IMR-90 (cell line): ENCODE measurements at regions not wholly inside any gene's neighbourhood (a gene's known extent, or its start where the extent isn't known, plus 50 kb on each side); places are given as distances from the start of the nearest gene placed in this dataset.

Experiments used
- ATAC-seq: fragments of 200-7000 bp; cut with Tn5 transposase; 2 replicates; pipeline ENCODE4 v1.9.1; 2020; ENCODE audit warnings: low read depth, mild to moderate bottlenecking, moderate library complexity
- BruUV-seq: library from RNA; stranded (reverse); fragments of 400-500 nt; replicated peaks from 2 replicates; lab custom pipeline; 2021; lab: Mats Ljungman, UMichigan
- CTCF ChIA-PET: fragments of 300-600 bp; formaldehyde crosslinking; extraction: SDS; loops from one replicate; lab custom pipeline; 2021; ENCODE audit warnings: antibody characterized with exemption; lab: Yijun Ruan, JAX
- POLR2A ChIA-PET: fragments of 300-600 bp; sonication (Branson Sonifier 250); formaldehyde crosslinking; loops from one replicate; lab custom pipeline; 2022; ENCODE audit warnings: antibody characterized with exemption; ENCODE audit not compliant: unreplicated experiment; lab: Charles Lee
- DNase-seq: peaks from one replicate; pipeline ENCODE4 v3.0.0; 2013
- H2AFZ ChIP-seq: replicated peaks from 2 replicates; pipeline ENCODE3; 2013; ENCODE audit warnings: low read length, mild to moderate bottlenecking; ENCODE audit not compliant: poor library complexity
- H2AK5ac ChIP-seq: 2 replicates; pipeline ENCODE4 v1.6.1; 2013; ENCODE audit warnings: low read depth, low read length, inconsistent platforms
- H2AK9ac ChIP-seq: replicated peaks from 2 replicates; pipeline ENCODE3; 2013; ENCODE audit warnings: mild to moderate bottlenecking, low read depth, low read length, moderate library complexity; ENCODE audit not compliant: poor library complexity
- H2BK120ac ChIP-seq: 2 replicates; pipeline ENCODE4 v1.6.1; 2013; ENCODE audit warnings: low read depth, low read length, inconsistent platforms
- H2BK15ac ChIP-seq: 3 replicates; pipeline ENCODE4 v1.6.1; 2013; ENCODE audit warnings: low read depth, low read length, inconsistent platforms
- H2BK20ac ChIP-seq: 2 replicates; pipeline ENCODE4 v1.6.1; 2013; ENCODE audit warnings: low read depth, mild to moderate bottlenecking, inconsistent platforms, low read length, moderate library complexity
- H2BK5ac ChIP-seq: 2 replicates; pipeline ENCODE4 v1.6.1; 2013; ENCODE audit warnings: mild to moderate bottlenecking, low read depth, low read length, inconsistent platforms; ENCODE audit not compliant: poor library complexity, severe bottlenecking
- H3K14ac ChIP-seq: replicated peaks from 2 replicates; pipeline ENCODE4 v1.6.1; 2013; ENCODE audit warnings: low read depth, low read length, inconsistent platforms
- H3K18ac ChIP-seq: 2 replicates; pipeline ENCODE4 v1.6.1; 2013; ENCODE audit warnings: low read depth, low read length, control low read depth
- H3K23ac ChIP-seq: 2 replicates; pipeline ENCODE4 v1.6.1; 2013; ENCODE audit warnings: low read depth, low read length, inconsistent platforms
- H3K27ac ChIP-seq: 2 replicates; pipeline ENCODE4 v1.5.1; 2013; ENCODE audit warnings: mild to moderate bottlenecking, control low read depth, low read length; ENCODE audit not compliant: insufficient read depth
- H3K27me3 ChIP-seq: 2 replicates; pipeline ENCODE4 v1.6.1; 2013; ENCODE audit warnings: low read length; ENCODE audit not compliant: control insufficient read depth, insufficient read depth
- H3K36me3 ChIP-seq: 2 replicates; pipeline ENCODE4 v1.6.1; 2013; ENCODE audit warnings: low read length, mixed read lengths; ENCODE audit not compliant: control insufficient read depth, insufficient read depth
- H3K4ac ChIP-seq: 2 replicates; pipeline ENCODE4 v1.6.1; 2013; ENCODE audit warnings: low read depth, low read length, inconsistent platforms
- H3K4me1 ChIP-seq: 2 replicates; pipeline ENCODE4 v1.6.1; 2013; ENCODE audit warnings: low read length, mixed read lengths; ENCODE audit not compliant: control insufficient read depth, insufficient read depth
- H3K4me2 ChIP-seq: 2 replicates; pipeline ENCODE4 v1.6.1; 2013; ENCODE audit warnings: low read depth, mild to moderate bottlenecking, control low read depth, low read length, moderate library complexity
- H3K4me3 ChIP-seq: 2 replicates; pipeline ENCODE4 v1.5.1; 2013; ENCODE audit warnings: low read depth, mild to moderate bottlenecking, control low read depth, low read length, moderate library complexity; ENCODE audit not compliant: insufficient read depth
- H3K56ac ChIP-seq: 2 replicates; pipeline ENCODE4 v1.6.1; 2013; ENCODE audit warnings: low read length, inconsistent platforms; ENCODE audit not compliant: insufficient read depth; ENCODE audit errors: extremely low read depth
- H3K79me1 ChIP-seq, 2 experiments: 2 replicates each; pipeline ENCODE4 v1.6.1; 2013; ENCODE audit warnings: low read length in 2 of 2, inconsistent platforms in 1 of 2, low read depth in 1 of 2
- H3K9ac ChIP-seq: 2 replicates; pipeline ENCODE4 v1.6.1; 2013; ENCODE audit warnings: low read depth, low read length, control low read depth
- H3K9me1 ChIP-seq: 2 replicates; pipeline ENCODE4 v1.6.1; 2013; ENCODE audit warnings: low read length, inconsistent platforms; ENCODE audit not compliant: insufficient read depth
- H3K9me3 ChIP-seq: 2 replicates; pipeline ENCODE4 v1.6.1; 2013; ENCODE audit warnings: low read length; ENCODE audit not compliant: control insufficient read depth, insufficient read depth
- H4K20me1 ChIP-seq: 2 replicates; pipeline ENCODE4 v1.6.1; 2013; ENCODE audit warnings: low read length, inconsistent platforms; ENCODE audit not compliant: insufficient read depth
- H4K5ac ChIP-seq: 2 replicates; pipeline ENCODE4 v1.6.1; 2013; ENCODE audit warnings: mild to moderate bottlenecking, low read depth, low read length, control low read depth
- H4K8ac ChIP-seq, 2 experiments: 2 replicates each; pipeline ENCODE4 v1.6.1; 2013; ENCODE audit warnings: low read depth in 2 of 2, low read length in 2 of 2, control low read depth in 1 of 2, inconsistent platforms in 1 of 2
- H4K91ac ChIP-seq: 2 replicates; pipeline ENCODE4 v1.6.1; 2013; ENCODE audit warnings: low read depth, low read length, inconsistent platforms; ENCODE audit not compliant: insufficient read depth
- CTCF ChIP-seq: conservative IDR thresholded peaks from 2 replicates; pipeline ENCODE4 v1.5.1; 2012; ENCODE audit warnings: mild to moderate bottlenecking, low read depth, low read length, improper control_type of control experiment
- FOS ChIP-seq: fragments of 150-350 bp; IDR thresholded peaks from 2 replicates; pipeline ENCODE4 v1.6.1; 2016; ENCODE audit warnings: low read depth, low read length
- MAZ ChIP-seq: IDR thresholded peaks from 2 replicates; pipeline ENCODE4 v1.6.1; 2012; ENCODE audit warnings: low read depth, mild to moderate bottlenecking, low read length, improper control_type of control experiment, moderate library complexity, borderline replicate concordance
- RAD21 ChIP-seq: IDR thresholded peaks from 2 replicates; pipeline ENCODE4 v1.6.1; 2012; ENCODE audit warnings: low read length, improper control_type of control experiment
- WGBS, 2 experiments: methylation state at CpG; one replicate each; pipeline versions ENCODE4 v1.1.5 to v1.1.7; 2013; ENCODE audit warnings: missing lambda C conversion rate in 2 of 2; ENCODE audit not compliant: insufficient read length in 1 of 2; ENCODE audit errors: extremely low coverage in 2 of 2; 5-methylcytosine and 5-hydroxymethylcytosine counted together
- dilution Hi-C: fragments of 300-500 bp; cut with HindIII; formaldehyde crosslinking; loops from one replicate; pipeline ENCODE4 v1.14.3; 2018; ENCODE audit warnings: low sequenced_read_pairs; ENCODE audit not compliant: unreplicated experiment
- in situ Hi-C: fragments of 300-500 bp; cut with MboI; formaldehyde crosslinking; loops from 3 replicates; pipeline ENCODE4 v1.14.3; 2019; ENCODE audit warnings: low sequenced_read_pairs, inconsistent platforms, mixed read lengths
- intact Hi-C: fragments of 100-400 bp; cut with micrococcal nuclease; formaldehyde crosslinking; loops from 2 replicates; pipeline ENCODE4 v1.10.0; 2022

DNA sequence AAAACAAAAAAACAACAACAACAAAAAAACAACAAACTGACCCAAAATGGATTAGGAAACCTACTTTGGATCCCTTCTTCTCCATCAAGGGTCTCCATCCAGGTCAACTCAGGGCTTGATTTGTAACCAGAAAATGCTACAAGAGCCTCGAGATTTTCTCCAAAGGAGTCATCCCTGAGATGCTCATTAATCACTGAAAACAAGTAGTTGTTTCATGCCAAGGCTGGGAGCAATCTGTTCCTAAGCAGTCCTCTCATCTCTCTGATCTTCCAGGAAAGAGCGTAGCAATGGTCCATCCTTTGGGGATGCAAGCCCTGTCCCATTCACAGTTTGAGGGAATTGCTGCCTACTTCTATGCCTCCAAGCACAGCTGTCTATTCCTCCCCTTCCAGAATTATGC, 203.0 kb upstream of the MAP3K1 start:
- peaks cover 18% of the 10 kb centered on the region for H3K4me1 ChIP-seq
- 0 out of 2 replicates have a peak overlapping the region, but pooled peaks have one; percentile 33 for H3K4ac ChIP-seq
- H3K27ac ChIP-seq = no peak overlapping the region
- H3K36me3 ChIP-seq = no peaks in the 10 kb centered on the region
- peak overlapping the region; percentile 32 for H2BK120ac ChIP-seq
- H4K20me1 ChIP-seq = no peaks in the 10 kb centered on the region
- no peak overlapping the region for H4K8ac ChIP-seq
- no peak overlapping the region for H2AK9ac ChIP-seq
- DNase-seq (peak; percentile 13), ATAC-seq (no peak)
- no peak overlapping the region for H3K9ac ChIP-seq
- peaks cover 2% of the 10 kb centered on the region for H3K9me3 ChIP-seq
- no peak overlapping the region for H3K23ac ChIP-seq
- H2BK20ac ChIP-seq = no peak overlapping the region
- peaks cover 16% of the 10 kb centered on the region for H3K9me1 ChIP-seq
- no peak overlapping the region for H3K14ac ChIP-seq
- H4K91ac ChIP-seq = no peak overlapping the region
- no peaks in the 10 kb centered on the region for H3K27me3 ChIP-seq
- 92% methylated on average over 2 of the region's 2 CpGs; no CpG with 5 or more reads in 1 of the 2 experiments for WGBS, 2 experiments
- no peak for TF ChIP-seq MAZ
- no peak for TF ChIP-seq RAD21
- no peak for TF ChIP-seq CTCF
- TF ChIP-seq FOS = no peak
- H3K4me2 ChIP-seq = no peak overlapping the region
- H4K5ac ChIP-seq = no peak overlapping the region
- no peak overlapping the region for H2BK5ac ChIP-seq
- H3K56ac ChIP-seq = no peak overlapping the region
- dilution Hi-C loops = no loop called here
- intact Hi-C loops = no loop called here
- peak overlapping the region; percentile 35; the same call in 1 of the 2 replicates for H2AK5ac ChIP-seq
- H2BK15ac ChIP-seq = no peak overlapping the region
- POLR2A ChIA-PET = no interaction called here
- peak overlapping the region; percentile 37 for H2AFZ ChIP-seq
- no peak overlapping the region for H3K18ac ChIP-seq
- CTCF ChIA-PET = interaction anchor here (1.1 kb wide), 1 partner anchor 12 kb away, joined by 3 read pairs; no protein-coding TSS in a partner anchor
- H3K79me1 ChIP-seq = no peaks in the 10 kb centered on the region
- no TSS peak for BruUV-seq
- in situ Hi-C loops = no loop called here
- no peak overlapping the region for H3K4me3 ChIP-seq
